ENCODE measurements at regions not wholly inside any gene's neighbourhood (a gene's known extent, or its start where the extent isn't known, plus 50 kb on each side); places are given as distances from the start of the nearest gene placed in this dataset.

DNA sequence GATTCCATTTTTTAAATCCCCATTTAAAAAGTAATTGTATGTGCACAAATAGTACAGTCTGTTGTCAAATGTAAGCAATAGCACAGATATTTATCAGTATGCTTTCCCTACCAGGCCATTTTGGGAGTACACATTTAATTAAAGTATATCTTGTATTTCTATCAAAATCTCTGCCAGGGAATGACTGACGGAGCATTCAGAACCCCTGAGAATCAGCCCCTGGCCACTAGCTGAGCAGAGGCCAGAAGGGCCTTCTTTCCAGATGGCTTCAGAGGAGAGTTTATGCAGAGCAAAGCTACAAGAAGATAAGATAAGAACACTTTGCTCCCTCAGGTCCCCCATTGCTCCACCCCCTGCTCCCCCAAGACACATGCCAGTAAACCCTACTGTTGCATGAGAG is 99.9 kb upstream of the PROX1 start:
- Histone ChIP-seq H3K27ac (no peak overlapping the region), H3K9me3 (no peaks in the 10 kb centered on the region), H3K4me1 (ENCODE audit: control insufficient read depth in 1 of 2, low read depth in 2 of 2) (no peaks in the 10 kb centered on the region), H3K36me3 (no peaks in the 10 kb centered on the region), H3K4me3 (no peak overlapping the region), H3K27me3 (replicated peaks; ENCODE audit: insufficient read depth) (no peaks in the 10 kb centered on the region)
- DNase-seq (ENCODE audit: low spot score) (no peak), ATAC-seq (ENCODE audit: insufficient number of reproducible peaks, low FRiP score, low read depth) (no peak)
- TF ChIP-seq, protein P1, sequence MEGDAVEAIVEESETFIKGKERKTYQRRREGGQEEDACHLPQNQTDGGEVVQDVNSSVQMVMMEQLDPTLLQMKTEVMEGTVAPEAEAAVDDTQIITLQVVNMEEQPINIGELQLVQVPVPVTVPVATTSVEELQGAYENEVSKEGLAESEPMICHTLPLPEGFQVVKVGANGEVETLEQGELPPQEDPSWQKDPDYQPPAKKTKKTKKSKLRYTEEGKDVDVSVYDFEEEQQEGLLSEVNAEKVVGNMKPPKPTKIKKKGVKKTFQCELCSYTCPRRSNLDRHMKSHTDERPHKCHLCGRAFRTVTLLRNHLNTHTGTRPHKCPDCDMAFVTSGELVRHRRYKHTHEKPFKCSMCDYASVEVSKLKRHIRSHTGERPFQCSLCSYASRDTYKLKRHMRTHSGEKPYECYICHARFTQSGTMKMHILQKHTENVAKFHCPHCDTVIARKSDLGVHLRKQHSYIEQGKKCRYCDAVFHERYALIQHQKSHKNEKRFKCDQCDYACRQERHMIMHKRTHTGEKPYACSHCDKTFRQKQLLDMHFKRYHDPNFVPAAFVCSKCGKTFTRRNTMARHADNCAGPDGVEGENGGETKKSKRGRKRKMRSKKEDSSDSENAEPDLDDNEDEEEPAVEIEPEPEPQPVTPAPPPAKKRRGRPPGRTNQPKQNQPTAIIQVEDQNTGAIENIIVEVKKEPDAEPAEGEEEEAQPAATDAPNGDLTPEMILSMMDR (IDR thresholded peaks at IDR 0.05) = no peak

DNA sequence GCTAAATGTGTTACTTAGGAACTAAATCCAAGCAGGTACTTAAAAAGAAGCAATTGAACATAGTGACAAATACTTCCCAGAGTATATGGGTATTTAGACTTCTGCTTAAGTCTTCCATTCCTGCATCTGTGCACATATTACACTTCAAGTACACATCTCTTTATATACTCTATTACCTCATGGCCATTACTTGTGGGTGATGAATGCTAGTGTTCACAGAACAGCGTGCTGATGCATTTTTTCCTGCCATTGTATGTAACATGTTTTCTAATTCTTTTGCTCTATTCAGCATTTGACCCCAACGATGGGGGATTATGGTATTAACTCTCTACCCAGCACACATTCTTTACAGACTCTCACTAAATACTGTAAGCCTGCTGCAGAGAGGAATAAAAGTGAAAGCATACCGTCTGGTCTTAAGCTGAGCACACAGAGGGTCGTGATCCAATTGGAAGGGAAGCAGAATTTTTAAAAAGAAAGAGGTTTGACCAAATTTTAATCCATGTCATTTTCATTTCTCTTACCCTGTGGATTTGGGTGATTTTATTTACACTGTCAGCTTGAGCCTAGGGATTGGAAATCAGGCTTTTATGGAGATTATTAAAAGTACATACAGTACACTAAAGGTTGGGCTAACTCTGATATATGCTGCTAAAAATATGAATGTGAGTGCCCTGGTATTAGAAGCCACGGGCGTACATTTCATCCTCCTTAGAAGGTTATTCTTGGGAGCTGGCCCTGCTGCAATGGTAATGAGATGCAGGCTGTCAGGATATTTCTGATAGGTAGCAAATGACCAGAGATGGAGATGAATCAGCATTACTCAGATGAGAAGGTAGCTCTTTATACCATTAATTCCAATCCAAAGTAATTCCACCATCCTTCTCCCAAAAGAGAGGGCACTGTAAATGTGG is 95.5 kb upstream of the PROX1 start:
- H3K4me1 ChIP-seq (ENCODE audit: control insufficient read depth in 1 of 2, low read depth in 2 of 2) = no peaks in the 10 kb centered on the region
- TF ChIP-seq, protein P1 (IDR thresholded peaks at IDR 0.05) = no peak
- no peaks in the 10 kb centered on the region for H3K27me3 ChIP-seq (replicated peaks; ENCODE audit: insufficient read depth)
- DNase-seq (ENCODE audit: low spot score) = no peak
- no peak overlapping the region for H3K4me3 ChIP-seq
- H3K36me3 ChIP-seq = no peaks in the 10 kb centered on the region
- no peak for ATAC-seq (ENCODE audit: insufficient number of reproducible peaks, low FRiP score, low read depth)
- H3K9me3 ChIP-seq = no peaks in the 10 kb centered on the region
- H3K27ac ChIP-seq = no peak overlapping the region

DNA sequence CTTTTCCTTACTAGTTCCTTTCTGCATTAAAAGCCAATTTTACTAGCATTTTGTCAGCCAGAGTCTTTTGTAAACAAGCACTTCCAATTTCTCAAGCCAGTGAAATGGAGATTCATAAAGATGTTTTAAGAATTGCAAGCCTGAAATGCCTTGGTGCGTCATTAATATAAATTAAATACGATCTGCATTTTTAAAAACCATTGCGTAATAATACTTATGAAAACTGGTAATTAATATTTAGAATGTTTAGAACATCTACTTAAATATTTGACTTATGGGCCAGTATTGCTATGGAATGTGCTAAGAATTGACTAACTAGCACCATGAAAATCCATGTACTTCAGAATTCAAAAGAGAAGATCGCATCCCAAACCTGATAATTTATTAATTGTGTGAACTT is 89.1 kb upstream of the PROX1 start:
- Histone ChIP-seq H3K4me3 (no peak overlapping the region), H3K36me3 (no peaks in the 10 kb centered on the region), H3K27ac (no peak overlapping the region), H3K4me1 (ENCODE audit: control insufficient read depth in 1 of 2, low read depth in 2 of 2) (no peaks in the 10 kb centered on the region), H3K27me3 (replicated peaks; ENCODE audit: insufficient read depth) (no peaks in the 10 kb centered on the region), H3K9me3 (no peaks in the 10 kb centered on the region)
- no peak for DNase-seq (ENCODE audit: low spot score)
- TF ChIP-seq, protein P1 (IDR thresholded peaks at IDR 0.05) = no peak
- no peak for ATAC-seq (ENCODE audit: insufficient number of reproducible peaks, low FRiP score, low read depth)

DNA sequence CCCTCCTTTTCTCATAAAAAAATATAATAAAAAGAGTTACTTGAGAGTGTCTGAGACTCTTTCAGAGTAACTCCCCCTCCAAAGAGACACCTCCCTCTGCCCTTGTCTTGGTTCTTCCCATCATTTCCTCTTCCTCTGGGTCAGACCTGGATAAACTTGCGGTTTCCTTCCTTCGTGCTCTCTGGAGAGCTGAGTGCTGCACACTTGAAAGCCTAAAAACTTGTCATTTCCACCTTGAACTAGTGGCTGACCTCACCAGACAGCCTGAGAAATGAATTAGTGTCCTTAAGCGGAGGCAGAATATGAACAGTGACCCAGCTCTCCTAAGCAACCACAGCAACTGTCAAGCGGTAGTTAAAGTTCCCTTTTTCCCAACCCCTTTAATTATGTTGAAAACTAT is 88.4 kb upstream of the PROX1 start:
- TF ChIP-seq, protein P1 (IDR thresholded peaks at IDR 0.05) = no peak
- Histone ChIP-seq H3K27ac (no peak overlapping the region), H3K27me3 (replicated peaks; ENCODE audit: insufficient read depth) (no peaks in the 10 kb centered on the region), H3K4me1 (ENCODE audit: control insufficient read depth in 1 of 2, low read depth in 2 of 2) (no peaks in the 10 kb centered on the region), H3K9me3 (no peaks in the 10 kb centered on the region), H3K36me3 (no peaks in the 10 kb centered on the region), H3K4me3 (no peak overlapping the region)
- no peak for DNase-seq (ENCODE audit: low spot score)
- ATAC-seq (ENCODE audit: insufficient number of reproducible peaks, low FRiP score, low read depth) = no peak

DNA sequence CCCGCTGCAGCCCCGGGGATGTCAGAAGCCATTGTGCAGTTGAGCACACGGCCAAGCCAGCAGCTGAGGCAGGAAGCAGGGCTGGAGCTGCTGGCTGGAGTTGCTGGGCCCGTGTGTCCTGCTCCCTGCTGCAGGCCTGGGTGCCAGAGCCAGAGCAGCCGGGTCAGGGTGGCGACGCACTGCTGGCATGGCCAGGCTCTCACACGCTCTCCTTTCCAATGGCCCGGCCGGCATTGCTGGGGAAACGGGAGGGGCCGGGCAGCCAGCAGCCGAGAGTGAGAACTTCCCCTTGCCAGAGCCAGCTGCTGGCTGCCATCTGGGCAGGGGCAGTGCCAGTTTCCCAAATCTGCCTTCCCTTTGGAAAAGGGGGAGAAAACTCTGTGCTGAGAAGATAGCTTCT is 82.4 kb upstream of the PROX1 start:
- DNase-seq (ENCODE audit: low spot score) = no peak
- no peaks in the 10 kb centered on the region for H3K27me3 ChIP-seq (replicated peaks; ENCODE audit: insufficient read depth)
- H3K9me3 ChIP-seq = no peaks in the 10 kb centered on the region
- H3K36me3 ChIP-seq = no peaks in the 10 kb centered on the region
- ATAC-seq (ENCODE audit: insufficient number of reproducible peaks, low FRiP score, low read depth) = no peak
- H3K27ac ChIP-seq = no peak overlapping the region
- no peak overlapping the region for H3K4me3 ChIP-seq
- no peaks in the 10 kb centered on the region for H3K4me1 ChIP-seq (ENCODE audit: control insufficient read depth in 1 of 2, low read depth in 2 of 2)
- TF ChIP-seq, protein P1 (IDR thresholded peaks at IDR 0.05) = no peak

Measured in thoracic aorta (tissue), 2 donors.